ENCODE measurements at regions not wholly inside any gene's neighbourhood (a gene's known extent, or its start where the extent isn't known, plus 50 kb on each side); places are given as distances from the start of the nearest gene placed in this dataset.

DNA sequence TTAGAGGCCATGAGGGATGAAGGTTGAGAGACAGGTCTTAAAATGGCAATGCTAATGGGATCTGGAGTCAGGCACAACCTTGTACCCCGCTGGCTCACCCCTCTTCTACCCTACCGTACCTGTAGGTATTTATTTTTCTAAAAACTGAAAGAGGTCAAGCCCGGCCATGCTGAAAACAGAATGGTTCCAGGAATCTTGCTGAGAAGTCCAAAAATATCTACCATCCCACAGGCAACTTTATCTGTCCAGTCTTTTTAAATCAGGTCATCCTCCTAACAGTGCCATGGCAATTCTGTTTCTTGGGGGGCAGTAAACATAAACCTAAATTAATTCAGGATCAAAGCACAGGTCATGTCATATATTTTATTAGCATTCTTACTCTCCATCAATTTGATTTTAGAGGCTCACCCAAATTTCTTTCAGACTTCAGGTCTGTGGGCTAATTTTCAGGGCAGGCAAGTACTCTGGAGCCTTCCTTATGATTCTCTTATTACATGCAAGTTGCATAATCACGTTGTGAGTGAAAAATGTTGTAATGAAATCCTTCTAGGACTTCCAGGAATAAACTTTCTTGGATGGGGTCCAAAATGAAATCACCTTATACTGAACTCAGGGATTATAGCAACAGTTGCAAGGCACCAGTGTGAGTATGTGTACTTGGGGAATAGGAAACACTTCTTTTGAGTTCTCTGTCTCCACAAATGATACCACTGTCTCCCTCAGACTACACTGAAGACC is 102.7 kb upstream of the NREP start:
- H3K27me3 ChIP-seq (ENCODE audit: control insufficient read depth in 2 of 2, insufficient read depth in 1 of 2, low read length in 1 of 2) = no peaks in the 10 kb centered on the region
- 93% methylated on average over 4 of the region's 4 CpGs for WGBS
- H3K9me3 ChIP-seq (ENCODE audit: control insufficient read depth in 2 of 2, insufficient read depth in 1 of 2, low read length in 1 of 2) = no peaks in the 10 kb centered on the region
- no peak overlapping the region for H3K4me3 ChIP-seq (ENCODE audit: low read length in 2 of 2)
- DNase-seq (ENCODE audit: low read depth in 6 of 9, low spot score in 9 of 9) = no peak
- H3K36me3 ChIP-seq (ENCODE audit: control insufficient read depth in 2 of 2, insufficient read depth in 2 of 2, low read length in 1 of 2) = no peaks in the 10 kb centered on the region
- H3K27ac ChIP-seq (ENCODE audit: low read depth in 1 of 2, low read length in 1 of 2) = no peak overlapping the region
- H3K4me1 ChIP-seq (ENCODE audit: control insufficient read depth in 2 of 2, insufficient read depth in 2 of 2, low read length in 2 of 2) = peaks cover 9 to 12% of the 10 kb centered on the region in 2 donors

DNA sequence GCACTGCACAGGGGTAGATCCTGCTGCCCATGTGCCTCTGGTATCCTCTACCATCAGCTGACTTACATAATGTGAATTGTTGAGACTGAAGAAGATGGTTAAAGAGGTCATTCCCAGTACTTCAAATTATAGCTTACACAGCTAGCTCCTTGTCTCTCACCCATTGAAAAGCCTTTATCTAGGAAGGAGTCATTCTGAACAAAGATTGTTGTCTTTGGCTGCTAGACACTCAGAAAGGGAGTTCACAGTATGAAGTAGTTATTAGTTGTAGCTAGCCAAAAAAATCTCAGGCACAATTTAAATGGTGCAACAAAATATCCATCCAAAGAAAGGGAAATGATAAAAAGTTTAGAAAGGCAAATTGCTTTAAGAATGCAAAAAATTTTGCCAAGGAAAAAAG is 102.0 kb upstream of the NREP start:
- no peaks in the 10 kb centered on the region for H3K9me3 ChIP-seq (ENCODE audit: control insufficient read depth in 2 of 2, insufficient read depth in 1 of 2, low read length in 1 of 2)
- DNase-seq (ENCODE audit: low read depth in 6 of 9, low spot score in 9 of 9) = no peak
- H3K4me1 ChIP-seq (ENCODE audit: control insufficient read depth in 2 of 2, insufficient read depth in 2 of 2, low read length in 2 of 2) = peaks cover 13 to 15% of the 10 kb centered on the region in 2 donors
- H3K36me3 ChIP-seq (ENCODE audit: control insufficient read depth in 2 of 2, insufficient read depth in 2 of 2, low read length in 1 of 2) = no peaks in the 10 kb centered on the region
- H3K27me3 ChIP-seq (ENCODE audit: control insufficient read depth in 2 of 2, insufficient read depth in 1 of 2, low read length in 1 of 2) = no peaks in the 10 kb centered on the region
- no peak overlapping the region for H3K4me3 ChIP-seq (ENCODE audit: low read length in 2 of 2)
- no peak overlapping the region for H3K27ac ChIP-seq (ENCODE audit: low read depth in 1 of 2, low read length in 1 of 2)

DNA sequence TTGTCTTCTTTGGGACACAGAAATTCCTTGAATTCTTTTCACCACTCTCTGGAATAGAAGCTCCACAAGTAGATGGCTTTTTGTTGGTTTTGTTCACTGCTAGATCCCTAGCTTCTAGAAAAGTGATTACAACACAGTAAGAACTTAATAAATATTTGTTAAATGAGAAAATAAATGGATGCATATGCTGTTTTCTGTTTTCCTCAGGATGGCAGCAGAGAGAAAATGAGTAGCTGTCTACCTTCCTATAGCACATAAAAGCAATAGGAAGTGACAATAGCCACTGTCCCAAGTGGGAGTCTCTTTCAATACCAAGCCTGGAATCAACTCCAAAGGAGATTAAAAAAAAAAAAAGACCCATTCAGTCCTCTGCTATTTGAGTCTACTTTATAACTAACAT is 100.6 kb upstream of the NREP start:
- Histone ChIP-seq H3K27me3 (ENCODE audit: control insufficient read depth in 2 of 2, insufficient read depth in 1 of 2, low read length in 1 of 2) (no peaks in the 10 kb centered on the region), H3K36me3 (ENCODE audit: control insufficient read depth in 2 of 2, insufficient read depth in 2 of 2, low read length in 1 of 2) (no peaks in the 10 kb centered on the region), H3K4me3 (ENCODE audit: low read length in 2 of 2) (no peak overlapping the region), H3K9me3 (ENCODE audit: control insufficient read depth in 2 of 2, insufficient read depth in 1 of 2, low read length in 1 of 2) (no peaks in the 10 kb centered on the region), H3K4me1 (ENCODE audit: control insufficient read depth in 2 of 2, insufficient read depth in 2 of 2, low read length in 2 of 2) (peaks cover 16 to 19% of the 10 kb centered on the region in 2 donors), H3K27ac (ENCODE audit: low read depth in 1 of 2, low read length in 1 of 2) (no peak overlapping the region)
- no peak for DNase-seq (ENCODE audit: low read depth in 6 of 9, low spot score in 9 of 9)

- DNase-seq (ENCODE audit: low read depth in 6 of 9, low spot score in 9 of 9) = no peak
- no peak overlapping the region for H3K4me3 ChIP-seq (ENCODE audit: low read length in 2 of 2)
- no peaks in the 10 kb centered on the region for H3K36me3 ChIP-seq (ENCODE audit: control insufficient read depth in 2 of 2, insufficient read depth in 2 of 2, low read length in 1 of 2)
- peaks cover 16 to 19% of the 10 kb centered on the region in 2 donors for H3K4me1 ChIP-seq (ENCODE audit: control insufficient read depth in 2 of 2, insufficient read depth in 2 of 2, low read length in 2 of 2)
- no peaks in the 10 kb centered on the region for H3K27me3 ChIP-seq (ENCODE audit: control insufficient read depth in 2 of 2, insufficient read depth in 1 of 2, low read length in 1 of 2)
- WGBS = 99% methylated on average over 5 of the region's 5 CpGs
- no peaks in the 10 kb centered on the region for H3K9me3 ChIP-seq (ENCODE audit: control insufficient read depth in 2 of 2, insufficient read depth in 1 of 2, low read length in 1 of 2)
- no peak overlapping the region for H3K27ac ChIP-seq (ENCODE audit: low read depth in 1 of 2, low read length in 1 of 2)
These were observed 100.0 kb upstream of the NREP start for GRCh38 chr5:111856876-111857466.

DNA sequence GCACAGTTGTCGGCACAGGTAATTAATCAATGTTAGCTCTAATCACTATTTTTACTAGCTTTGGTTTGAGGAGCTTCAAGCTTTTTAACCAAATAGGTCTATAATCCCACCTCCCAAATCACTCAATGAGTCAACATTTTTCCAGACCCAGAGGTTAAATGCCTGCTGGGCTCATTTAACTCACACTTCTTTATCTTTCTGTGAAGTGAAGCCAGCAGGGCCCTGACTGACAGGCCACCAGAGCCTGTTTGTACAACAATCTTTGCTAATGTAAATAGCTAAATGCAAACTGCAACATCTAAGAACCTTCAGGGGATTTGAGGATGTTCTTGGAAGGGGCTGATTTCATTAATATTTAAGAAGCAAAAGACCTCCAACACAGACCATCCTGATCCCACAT is 98.4 kb upstream of the NREP start:
- H3K27me3 ChIP-seq (ENCODE audit: control insufficient read depth in 2 of 2, insufficient read depth in 1 of 2, low read length in 1 of 2) = no peaks in the 10 kb centered on the region
- WGBS = 96% methylated on average over 1 of the region's 1 CpG
- H3K36me3 ChIP-seq (ENCODE audit: control insufficient read depth in 2 of 2, insufficient read depth in 2 of 2, low read length in 1 of 2) = no peaks in the 10 kb centered on the region
- H3K4me3 ChIP-seq (ENCODE audit: low read length in 2 of 2) = no peak overlapping the region
- H3K9me3 ChIP-seq (ENCODE audit: control insufficient read depth in 2 of 2, insufficient read depth in 1 of 2, low read length in 1 of 2) = no peaks in the 10 kb centered on the region
- H3K4me1 ChIP-seq (ENCODE audit: control insufficient read depth in 2 of 2, insufficient read depth in 2 of 2, low read length in 2 of 2) = peaks cover 16 to 19% of the 10 kb centered on the region in 2 donors
- H3K27ac ChIP-seq (ENCODE audit: low read depth in 1 of 2, low read length in 1 of 2) = no peak overlapping the region
- DNase-seq (ENCODE audit: low read depth in 6 of 9, low spot score in 9 of 9) = no peak

DNA sequence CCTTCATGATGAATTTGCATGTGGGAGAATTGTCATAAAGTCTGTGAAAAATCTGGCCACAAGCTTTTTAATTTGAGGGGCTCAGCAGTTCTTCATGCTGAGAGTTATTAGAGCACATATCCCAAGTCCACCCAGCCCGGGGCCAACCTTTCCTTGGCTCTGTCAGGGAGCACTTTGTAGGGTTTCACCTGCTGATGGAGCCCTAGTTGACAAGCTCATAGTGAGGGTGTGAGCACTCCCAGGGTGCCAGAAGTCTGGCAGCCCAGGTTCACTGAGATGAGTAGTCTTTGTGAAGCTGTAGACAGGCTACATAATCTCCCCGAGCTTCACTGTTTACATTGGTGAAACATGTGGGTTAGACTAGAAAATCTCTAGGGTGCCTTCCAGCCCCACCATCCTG is 97.2 kb upstream of the NREP start:
- Histone ChIP-seq H3K27me3 (ENCODE audit: control insufficient read depth in 2 of 2, insufficient read depth in 1 of 2, low read length in 1 of 2) (no peaks in the 10 kb centered on the region), H3K4me1 (ENCODE audit: control insufficient read depth in 2 of 2, insufficient read depth in 2 of 2, low read length in 2 of 2) (peaks cover 16 to 19% of the 10 kb centered on the region in 2 donors), H3K27ac (ENCODE audit: low read depth in 1 of 2, low read length in 1 of 2) (no peak overlapping the region), H3K4me3 (ENCODE audit: low read length in 2 of 2) (no peak overlapping the region), H3K36me3 (ENCODE audit: control insufficient read depth in 2 of 2, insufficient read depth in 2 of 2, low read length in 1 of 2) (no peaks in the 10 kb centered on the region), H3K9me3 (ENCODE audit: control insufficient read depth in 2 of 2, insufficient read depth in 1 of 2, low read length in 1 of 2) (no peaks in the 10 kb centered on the region)
- 63% methylated on average over 2 of the region's 2 CpGs for WGBS
- DNase-seq (ENCODE audit: low read depth in 6 of 9, low spot score in 9 of 9) = no peak

DNA sequence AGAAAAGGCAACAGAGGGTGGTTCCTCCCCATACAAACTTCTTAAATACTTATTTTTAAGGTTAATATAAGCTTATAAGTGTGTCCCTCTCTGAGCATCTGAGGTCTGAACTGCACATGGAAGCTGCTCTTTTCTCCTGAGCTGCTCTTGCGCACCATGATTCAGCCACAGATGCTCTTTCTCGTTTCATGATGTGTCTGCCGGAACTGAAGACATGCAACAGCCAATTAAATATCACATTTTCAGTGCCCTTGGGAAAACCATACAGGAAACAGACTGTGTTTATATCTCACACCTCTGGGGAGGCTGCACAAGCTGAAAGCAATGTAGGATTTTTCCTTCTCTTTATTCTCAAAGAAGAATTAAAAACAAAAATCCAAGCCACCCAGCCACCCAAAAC is 96.8 kb upstream of the NREP start:
- peak in 8 of 9 donors; percentile 8 to 71 (median 38) for DNase-seq (ENCODE audit: low read depth in 6 of 9, low spot score in 9 of 9)
- H3K4me1 ChIP-seq (ENCODE audit: control insufficient read depth in 2 of 2, insufficient read depth in 2 of 2, low read length in 2 of 2) = peaks cover 16 to 19% of the 10 kb centered on the region in 2 donors
- H3K27me3 ChIP-seq (ENCODE audit: control insufficient read depth in 2 of 2, insufficient read depth in 1 of 2, low read length in 1 of 2) = no peaks in the 10 kb centered on the region
- no peaks in the 10 kb centered on the region for H3K9me3 ChIP-seq (ENCODE audit: control insufficient read depth in 2 of 2, insufficient read depth in 1 of 2, low read length in 1 of 2)
- H3K4me3 ChIP-seq (ENCODE audit: low read length in 2 of 2) = no peak overlapping the region
- WGBS = 10% methylated on average over 3 of the region's 3 CpGs
- no peak overlapping the region for H3K27ac ChIP-seq (ENCODE audit: low read depth in 1 of 2, low read length in 1 of 2)
- no peaks in the 10 kb centered on the region for H3K36me3 ChIP-seq (ENCODE audit: control insufficient read depth in 2 of 2, insufficient read depth in 2 of 2, low read length in 1 of 2)

- no peaks in the 10 kb centered on the region for H3K36me3 ChIP-seq (ENCODE audit: control insufficient read depth in 2 of 2, insufficient read depth in 2 of 2, low read length in 1 of 2)
- no peaks in the 10 kb centered on the region for H3K9me3 ChIP-seq (ENCODE audit: control insufficient read depth in 2 of 2, insufficient read depth in 1 of 2, low read length in 1 of 2)
- H3K4me3 ChIP-seq (ENCODE audit: low read length in 2 of 2) = no peak overlapping the region
- no peak overlapping the region for H3K27ac ChIP-seq (ENCODE audit: low read depth in 1 of 2, low read length in 1 of 2)
- no peak for DNase-seq (ENCODE audit: low read depth in 6 of 9, low spot score in 9 of 9)
- 98% methylated on average over 4 of the region's 4 CpGs for WGBS
- no peaks in the 10 kb centered on the region for H3K27me3 ChIP-seq (ENCODE audit: control insufficient read depth in 2 of 2, insufficient read depth in 1 of 2, low read length in 1 of 2)
- H3K4me1 ChIP-seq (ENCODE audit: control insufficient read depth in 2 of 2, insufficient read depth in 2 of 2, low read length in 2 of 2) = peaks cover 16 to 19% of the 10 kb centered on the region in 2 donors
These were observed 94.9 kb upstream of the NREP start for GRCh38 chr5:111851631-111852548.

DNA sequence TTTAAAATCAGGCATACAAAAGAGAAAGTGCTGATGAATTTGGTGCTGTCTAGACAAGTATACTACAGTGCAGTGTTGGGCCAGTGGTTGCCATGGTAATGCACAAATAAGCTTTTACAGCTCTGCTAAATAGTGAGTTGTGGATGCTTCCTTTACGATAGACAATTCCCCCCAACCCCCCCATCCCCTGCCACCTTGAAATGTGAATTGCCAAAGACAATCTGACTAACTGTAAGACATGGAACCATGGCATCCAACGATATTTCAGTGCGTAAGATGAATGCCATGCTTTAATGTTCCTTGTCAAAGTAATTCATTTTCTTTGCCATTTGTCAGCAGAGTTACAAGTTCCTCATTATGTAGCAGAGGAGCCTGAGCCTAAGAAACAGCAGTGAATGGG is 91.5 kb upstream of the NREP start:
- peak in 1 of 9 donors; percentile 23 for DNase-seq (ENCODE audit: low read depth in 6 of 9, low spot score in 9 of 9)
- no peaks in the 10 kb centered on the region for H3K36me3 ChIP-seq (ENCODE audit: control insufficient read depth in 2 of 2, insufficient read depth in 2 of 2, low read length in 1 of 2)
- no peak overlapping the region for H3K27ac ChIP-seq (ENCODE audit: low read depth in 1 of 2, low read length in 1 of 2)
- WGBS = 63% methylated on average over 3 of the region's 3 CpGs
- H3K4me1 ChIP-seq (ENCODE audit: control insufficient read depth in 2 of 2, insufficient read depth in 2 of 2, low read length in 2 of 2) = peaks cover 0 to under 1% of the 10 kb centered on the region in 2 donors
- no peak overlapping the region for H3K4me3 ChIP-seq (ENCODE audit: low read length in 2 of 2)
- H3K27me3 ChIP-seq (ENCODE audit: control insufficient read depth in 2 of 2, insufficient read depth in 1 of 2, low read length in 1 of 2) = no peaks in the 10 kb centered on the region
- no peaks in the 10 kb centered on the region for H3K9me3 ChIP-seq (ENCODE audit: control insufficient read depth in 2 of 2, insufficient read depth in 1 of 2, low read length in 1 of 2)
